HG02610 (cell line): ENCODE measurements at regions not wholly inside any gene's neighbourhood (a gene's known extent, or its start where the extent isn't known, plus 50 kb on each side); places are given as distances from the start of the nearest gene placed in this dataset.

Experiments
- ATAC-seq: cut with Tn5 transposase; IDR thresholded peaks from one replicate; pipeline ENCODE4 v1.9.1; 2021; ENCODE audit warnings: mild to moderate bottlenecking, moderate library complexity; ENCODE audit not compliant: unreplicated experiment

DNA sequence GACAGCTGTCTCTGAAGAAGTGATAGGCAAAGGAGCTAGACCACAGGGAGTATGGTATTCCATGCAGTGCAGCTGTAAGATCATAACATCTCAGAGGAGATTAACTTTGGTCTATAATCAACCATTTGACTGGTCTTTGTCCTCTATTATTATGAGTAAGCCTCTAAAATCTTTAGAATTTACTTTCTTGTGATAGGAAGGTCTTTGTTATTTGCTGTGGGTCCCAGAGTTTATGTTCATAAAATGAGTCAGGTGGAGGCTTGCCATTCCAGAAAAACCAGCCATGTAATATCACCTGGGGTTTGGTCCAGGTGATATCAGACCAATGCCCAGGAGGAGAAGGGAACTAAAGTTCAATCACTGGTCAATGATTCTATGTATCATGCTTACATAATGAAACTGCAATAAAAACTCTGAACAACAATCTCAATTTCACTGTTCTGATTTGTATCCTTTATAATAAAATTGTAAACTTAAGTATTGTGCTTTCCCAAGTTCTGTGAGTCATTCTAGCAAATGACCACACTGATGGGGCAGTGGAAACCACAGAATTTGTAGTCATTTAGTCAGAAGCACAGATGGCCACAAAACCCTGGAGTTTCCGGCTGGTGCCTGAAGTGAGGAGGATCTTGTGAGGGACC, 239.6 kb upstream of the TRAM1L1 start:
- ATAC-seq, result peak; percentile 54

DNA sequence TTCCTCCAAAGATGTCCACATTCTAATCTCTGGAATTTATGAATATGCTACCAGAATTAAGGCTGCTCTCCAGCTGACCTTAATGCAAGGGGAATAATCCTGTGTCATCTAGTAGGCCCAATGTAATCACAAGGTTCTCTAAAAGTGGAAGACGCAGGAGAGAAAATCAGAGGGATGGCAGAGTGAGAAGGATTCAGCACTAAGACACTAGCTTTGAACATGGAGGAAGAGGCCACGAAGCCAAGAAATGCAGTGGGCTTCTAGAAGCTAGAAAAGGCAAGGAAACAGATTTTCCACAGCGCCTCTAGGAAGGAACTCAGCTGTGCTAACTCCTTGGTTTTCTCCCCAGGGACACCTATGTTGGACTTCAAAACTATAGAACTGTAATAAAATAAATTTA, 240.7 kb upstream of the TRAM1L1 start:
- ATAC-seq, result no peak

DNA sequence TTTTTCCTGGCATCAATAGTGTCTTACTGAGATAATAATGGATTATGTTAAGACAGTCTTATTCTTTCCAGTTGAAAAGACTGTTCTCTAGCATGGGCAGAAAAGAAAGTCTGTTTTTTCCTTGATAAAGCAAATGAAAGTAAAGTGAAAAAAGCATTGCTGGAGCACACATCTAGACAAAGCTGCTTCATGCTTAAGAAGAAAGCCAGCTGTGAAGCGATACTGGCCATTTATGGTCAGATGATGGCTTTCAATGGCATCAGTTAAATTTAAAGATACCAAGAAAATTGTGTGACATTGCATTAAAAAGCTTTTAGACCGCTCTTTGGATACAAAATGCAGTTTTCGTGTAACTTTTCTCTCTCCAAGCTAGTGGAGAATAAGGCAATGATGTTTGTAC, 242.1 kb upstream of the TRAM1L1 start:
- ATAC-seq, result no peak

GRCh38 chr4:117328333-117328732, 243.0 kb upstream of the TRAM1L1 start:
- ATAC-seq, result no peak

- ATAC-seq, result no peak
Observed at GRCh38 chr4:117331817-117332216, 246.4 kb upstream of the TRAM1L1 start.

DNA sequence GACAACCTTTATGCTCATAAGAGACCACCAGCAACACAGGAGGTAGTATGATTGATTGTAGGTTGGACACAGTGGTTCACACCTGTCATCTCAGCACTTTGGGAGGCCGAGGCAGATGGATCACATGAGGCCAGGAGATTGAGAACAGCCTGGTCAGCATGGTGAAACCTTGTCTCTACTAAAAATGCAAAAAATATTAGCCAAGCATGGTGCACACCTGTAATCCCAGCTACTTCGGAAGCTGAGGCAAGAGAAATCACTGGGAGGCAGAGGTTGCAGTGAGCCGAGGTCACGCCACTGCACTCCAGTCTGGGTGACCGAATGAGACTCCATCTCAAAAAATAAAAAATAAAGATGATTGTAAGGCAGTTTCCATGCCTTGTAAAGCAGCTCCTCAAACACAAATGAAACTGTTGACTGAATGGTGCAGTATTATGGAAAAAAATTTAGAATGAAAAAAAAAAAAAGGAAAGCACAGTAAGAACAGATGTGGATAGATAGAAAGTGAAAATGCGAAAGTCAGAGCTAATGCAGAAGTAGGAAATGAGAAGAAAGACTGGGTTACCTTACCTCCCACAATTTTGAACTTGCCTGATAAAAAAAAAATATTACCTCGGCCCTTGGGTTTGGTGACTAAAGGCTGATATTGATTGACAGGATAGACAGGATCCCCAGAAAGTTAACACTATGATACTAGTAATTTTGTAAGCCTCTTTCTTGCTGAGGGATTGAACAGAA, 249.2 kb upstream of the TRAM1L1 start:
- ATAC-seq, result no peak

- no peak for ATAC-seq
Observed at GRCh38 chr4:117357437-117357836, 272.1 kb upstream of the TRAM1L1 start.

- ATAC-seq, result no peak
Observed at GRCh38 chr4:117357866-117358265, 272.5 kb upstream of the TRAM1L1 start.

DNA sequence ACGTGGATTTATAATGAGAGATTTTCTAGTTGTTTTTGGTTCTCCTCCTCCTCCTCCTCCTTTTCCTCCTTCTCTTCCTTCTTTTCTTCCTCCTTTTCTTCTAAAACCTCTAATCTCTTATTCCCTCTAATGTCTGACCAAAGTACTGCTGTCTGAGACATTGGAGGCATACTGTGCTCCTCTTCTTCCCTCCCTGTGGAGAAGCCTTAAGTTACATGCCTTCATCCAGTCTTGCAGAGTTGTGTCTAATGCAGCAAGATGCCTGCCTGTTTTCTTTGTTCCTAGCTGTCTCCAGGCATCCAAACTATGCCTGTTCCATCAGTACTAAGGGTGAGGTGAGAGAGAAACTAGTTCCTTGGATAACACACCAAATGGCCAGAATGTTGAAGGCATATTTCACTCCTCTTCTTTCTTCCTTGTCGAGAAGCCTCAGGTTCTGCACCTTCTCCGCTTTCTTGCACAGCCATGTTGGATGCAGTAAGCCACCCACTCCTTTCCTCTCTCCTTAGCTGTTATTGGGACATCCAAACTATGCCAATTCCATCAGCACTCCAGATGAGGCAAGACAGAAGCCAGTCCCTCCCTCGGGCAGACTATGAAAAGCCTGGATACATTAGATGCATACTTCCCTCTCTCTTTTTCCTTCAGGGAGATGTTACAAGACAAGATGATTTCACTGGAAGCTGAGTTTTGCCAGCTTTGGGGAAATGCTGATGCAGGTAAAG, 285.7 kb upstream of the TRAM1L1 start:
- ATAC-seq, result no peak

GRCh38 chr4:117375101-117375500, 289.7 kb upstream of the TRAM1L1 start:
- ATAC-seq, result no peak

- no peak for ATAC-seq
Observed at GRCh38 chr4:117376692-117377091, 291.3 kb upstream of the TRAM1L1 start.

- no peak for ATAC-seq
Observed at GRCh38 chr4:117378942-117379341, 293.6 kb upstream of the TRAM1L1 start.

GRCh38 chr4:117383468-117383867, 298.1 kb upstream of the TRAM1L1 start:
- no peak for ATAC-seq

GRCh38 chr4:117385526-117385925, 300.1 kb upstream of the TRAM1L1 start:
- no peak for ATAC-seq

GRCh38 chr4:117387072-117387471, 301.7 kb upstream of the TRAM1L1 start:
- ATAC-seq, result no peak

DNA sequence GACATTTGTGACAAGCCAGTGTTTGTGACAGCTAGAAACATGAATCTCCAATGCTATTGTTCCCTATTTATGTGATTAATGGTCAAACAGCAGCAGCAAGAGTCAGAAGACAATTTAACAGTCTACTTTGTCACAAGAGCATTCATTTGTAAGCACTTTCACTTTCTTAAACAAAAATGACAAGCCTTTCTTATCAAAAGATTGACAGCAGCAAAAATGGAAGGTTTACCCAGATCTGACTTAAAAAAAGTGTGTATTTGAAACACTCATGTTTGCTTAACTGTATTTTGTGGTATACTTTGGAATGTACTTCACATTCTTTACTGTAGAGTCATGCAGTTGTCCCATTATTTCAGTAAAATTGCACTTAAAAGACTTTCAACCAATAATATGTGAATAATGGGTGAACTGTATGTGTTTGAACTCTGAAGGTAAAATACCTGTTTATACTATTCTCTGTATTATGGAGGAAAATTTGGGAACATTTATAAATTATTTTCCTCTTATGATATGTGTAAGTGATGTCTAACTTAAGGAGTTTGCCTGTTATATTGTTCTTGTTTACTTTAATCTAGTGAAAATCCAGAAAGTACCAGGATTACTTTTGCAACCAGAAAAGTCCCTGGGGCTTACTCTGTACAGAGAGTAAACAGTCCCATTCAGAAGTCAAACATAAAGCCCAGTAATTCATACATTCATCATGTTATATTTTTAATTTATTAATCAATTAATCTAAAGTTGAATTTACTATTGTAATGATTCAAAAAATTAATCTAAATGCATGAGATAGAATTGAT, 314.9 kb upstream of the TRAM1L1 start:
- ATAC-seq, result no peak

DNA sequence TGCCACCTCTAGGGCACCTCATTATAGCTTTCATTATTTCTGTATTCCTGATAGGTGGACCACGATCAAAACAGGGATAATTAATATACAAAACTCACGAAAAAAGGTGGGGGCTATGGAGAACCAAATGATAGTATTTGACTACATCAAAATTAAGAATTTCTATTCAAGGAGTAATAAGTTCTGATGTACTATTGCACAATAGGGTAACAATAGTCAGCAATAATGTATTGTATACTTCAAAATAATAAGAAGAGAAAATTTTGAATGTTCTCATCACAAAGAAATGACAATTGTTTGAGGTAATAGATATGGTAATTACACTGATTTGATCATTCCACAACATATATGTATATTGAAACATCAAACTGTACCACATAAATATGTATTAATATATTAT, 327.3 kb upstream of the TRAM1L1 start:
- no peak for ATAC-seq

DNA sequence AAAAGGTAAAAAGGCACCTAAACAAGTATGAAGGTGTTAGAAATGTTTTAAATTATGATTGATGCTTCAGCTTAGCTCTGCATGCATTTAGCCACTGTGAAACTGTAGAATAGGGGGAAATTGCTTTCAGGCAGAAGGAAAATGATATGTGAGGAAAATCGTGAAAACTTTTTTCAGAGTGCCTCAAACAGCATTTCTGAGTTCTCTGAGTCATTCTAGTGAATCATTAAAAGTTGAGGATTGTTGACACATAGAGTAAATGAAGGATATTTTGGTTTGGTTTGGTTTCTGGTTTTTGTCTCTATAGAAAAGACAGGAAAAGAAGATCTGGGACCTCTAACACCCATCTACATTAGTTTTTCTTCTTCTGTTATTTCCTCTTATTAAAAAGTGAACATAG, 332.5 kb upstream of the TRAM1L1 start:
- no peak for ATAC-seq

GRCh38 chr4:117420948-117421347, 335.6 kb upstream of the TRAM1L1 start:
- no peak for ATAC-seq

DNA sequence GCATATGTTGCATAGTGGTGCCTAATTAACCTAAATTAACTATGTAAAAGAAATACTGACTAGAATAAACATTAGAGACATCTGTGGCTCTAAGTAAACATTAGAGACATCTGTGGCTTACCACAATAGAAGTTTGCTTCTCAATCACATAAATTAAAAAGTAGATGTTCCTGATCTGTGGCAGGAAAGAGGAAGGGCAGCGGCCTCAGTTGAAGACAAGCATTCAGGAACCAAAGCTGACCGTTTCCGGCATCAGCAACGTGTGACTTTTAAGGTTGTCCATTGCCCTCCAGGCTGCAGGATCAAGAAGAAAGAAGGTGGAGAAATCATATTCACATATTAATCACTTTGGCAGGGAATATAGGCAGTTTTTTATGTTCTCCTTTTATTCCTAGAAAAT, 336.3 kb upstream of the TRAM1L1 start:
- no peak for ATAC-seq

DNA sequence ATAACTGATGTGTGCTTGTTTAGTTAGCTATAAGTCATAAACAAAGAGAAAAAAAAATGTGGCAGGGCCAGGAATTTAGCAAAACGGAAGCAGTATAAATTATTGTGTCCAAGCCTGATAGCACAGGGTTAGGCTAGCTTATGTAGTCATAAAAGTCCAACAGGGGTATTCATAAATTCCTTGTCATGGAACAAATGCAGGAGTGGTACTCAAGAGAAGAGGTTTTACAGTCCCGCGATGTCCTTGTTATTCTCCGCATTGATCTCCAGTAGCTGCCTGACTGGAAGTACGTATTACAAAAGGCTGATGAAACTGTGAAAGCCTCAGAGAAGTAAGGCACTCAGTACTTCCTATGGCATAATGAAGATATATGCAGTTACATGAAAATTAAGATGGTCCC, 336.9 kb upstream of the TRAM1L1 start:
- ATAC-seq, result no peak
